ENCODE measurements at regions not wholly inside any gene's neighbourhood (a gene's known extent, or its start where the extent isn't known, plus 50 kb on each side); places are given as distances from the start of the nearest gene placed in this dataset.

DNA sequence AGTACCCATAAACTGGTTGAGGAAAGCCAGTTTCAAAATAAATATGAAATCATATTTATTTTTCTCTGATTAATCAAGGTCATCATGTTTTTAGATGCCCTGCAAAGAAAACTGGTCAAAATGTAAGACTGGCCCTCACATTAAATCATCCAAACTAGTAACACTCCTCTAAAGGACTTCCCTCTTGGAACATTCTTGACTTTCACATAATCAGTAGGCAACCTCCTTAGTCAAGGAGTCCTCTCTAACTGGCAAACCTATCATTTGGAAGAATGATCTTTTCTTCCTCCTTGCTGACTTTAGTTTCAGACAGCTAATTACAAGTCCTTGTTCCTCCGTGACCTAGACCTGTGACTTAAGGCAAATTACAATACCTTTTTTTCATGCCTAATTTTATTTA, 82.5 kb upstream of the DCBLD2 start:
- Histone ChIP-seq H3K4me2 (ENCODE audit: low read depth, low read length, poor library complexity, severe bottlenecking) (no peak overlapping the region), H3K9me3 (ENCODE audit: insufficient read depth, low read depth, low read length) (no peaks in the 10 kb centered on the region), H3K4me3 (ENCODE audit: low read length, poor library complexity, severe bottlenecking) (no peak overlapping the region), H3F3A (ENCODE audit: low read depth) (no peaks in the 10 kb centered on the region), H3K79me2 (ENCODE audit: insufficient read depth, low read length) (no peaks in the 10 kb centered on the region), H4K20me1 (ENCODE audit: insufficient read depth, low read length, poor library complexity, severe bottlenecking) (no peaks in the 10 kb centered on the region), H3K4me1 (ENCODE audit: insufficient read depth, low read length, poor library complexity, severe bottlenecking) (no peaks in the 10 kb centered on the region), H3K27me3 (ENCODE audit: insufficient read depth, low read length, poor library complexity, severe bottlenecking) (no peaks in the 10 kb centered on the region), H2AFZ (ENCODE audit: low read length) (no peak overlapping the region), H3K9ac (ENCODE audit: low read depth, low read length, poor library complexity, severe bottlenecking) (no peak overlapping the region), H3K36me3 (ENCODE audit: insufficient read depth, low read length) (no peaks in the 10 kb centered on the region), H3K9me2 (replicated peaks; ENCODE audit: low read depth, low read length) (no peaks in the 10 kb centered on the region)
- TF ChIP-seq EZH2phosphoT487 (IDR thresholded peaks at IDR 0.05; ENCODE audit: borderline replicate concordance) = no peak
- TF ChIP-seq, protein P1, sequence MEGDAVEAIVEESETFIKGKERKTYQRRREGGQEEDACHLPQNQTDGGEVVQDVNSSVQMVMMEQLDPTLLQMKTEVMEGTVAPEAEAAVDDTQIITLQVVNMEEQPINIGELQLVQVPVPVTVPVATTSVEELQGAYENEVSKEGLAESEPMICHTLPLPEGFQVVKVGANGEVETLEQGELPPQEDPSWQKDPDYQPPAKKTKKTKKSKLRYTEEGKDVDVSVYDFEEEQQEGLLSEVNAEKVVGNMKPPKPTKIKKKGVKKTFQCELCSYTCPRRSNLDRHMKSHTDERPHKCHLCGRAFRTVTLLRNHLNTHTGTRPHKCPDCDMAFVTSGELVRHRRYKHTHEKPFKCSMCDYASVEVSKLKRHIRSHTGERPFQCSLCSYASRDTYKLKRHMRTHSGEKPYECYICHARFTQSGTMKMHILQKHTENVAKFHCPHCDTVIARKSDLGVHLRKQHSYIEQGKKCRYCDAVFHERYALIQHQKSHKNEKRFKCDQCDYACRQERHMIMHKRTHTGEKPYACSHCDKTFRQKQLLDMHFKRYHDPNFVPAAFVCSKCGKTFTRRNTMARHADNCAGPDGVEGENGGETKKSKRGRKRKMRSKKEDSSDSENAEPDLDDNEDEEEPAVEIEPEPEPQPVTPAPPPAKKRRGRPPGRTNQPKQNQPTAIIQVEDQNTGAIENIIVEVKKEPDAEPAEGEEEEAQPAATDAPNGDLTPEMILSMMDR (conservative IDR thresholded peaks at IDR 0.05; ENCODE audit: low read length) = no peak

DNA sequence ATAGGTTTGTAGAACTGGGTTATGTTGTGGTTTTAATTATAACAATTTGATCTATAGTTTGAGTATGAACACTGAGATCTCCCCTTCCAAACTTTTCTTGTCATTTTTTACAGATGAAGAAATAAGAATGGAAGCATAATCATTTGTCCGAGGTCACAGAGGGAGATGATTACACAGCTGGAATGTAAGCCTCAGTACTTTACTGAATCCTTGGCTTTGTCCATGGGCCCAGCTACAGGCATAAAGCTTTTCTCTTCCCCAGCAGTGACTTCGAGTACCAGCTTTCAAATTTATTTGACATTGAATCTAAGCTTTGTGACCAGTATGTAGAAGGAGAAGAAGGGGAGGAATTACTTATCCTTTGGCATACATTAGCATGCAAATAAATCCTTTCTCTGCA, 80.9 kb upstream of the DCBLD2 start:
- TF ChIP-seq, protein P1 (conservative IDR thresholded peaks at IDR 0.05; ENCODE audit: low read length) = no peak
- TF ChIP-seq EZH2phosphoT487 (IDR thresholded peaks at IDR 0.05; ENCODE audit: borderline replicate concordance) = no peak

DNA sequence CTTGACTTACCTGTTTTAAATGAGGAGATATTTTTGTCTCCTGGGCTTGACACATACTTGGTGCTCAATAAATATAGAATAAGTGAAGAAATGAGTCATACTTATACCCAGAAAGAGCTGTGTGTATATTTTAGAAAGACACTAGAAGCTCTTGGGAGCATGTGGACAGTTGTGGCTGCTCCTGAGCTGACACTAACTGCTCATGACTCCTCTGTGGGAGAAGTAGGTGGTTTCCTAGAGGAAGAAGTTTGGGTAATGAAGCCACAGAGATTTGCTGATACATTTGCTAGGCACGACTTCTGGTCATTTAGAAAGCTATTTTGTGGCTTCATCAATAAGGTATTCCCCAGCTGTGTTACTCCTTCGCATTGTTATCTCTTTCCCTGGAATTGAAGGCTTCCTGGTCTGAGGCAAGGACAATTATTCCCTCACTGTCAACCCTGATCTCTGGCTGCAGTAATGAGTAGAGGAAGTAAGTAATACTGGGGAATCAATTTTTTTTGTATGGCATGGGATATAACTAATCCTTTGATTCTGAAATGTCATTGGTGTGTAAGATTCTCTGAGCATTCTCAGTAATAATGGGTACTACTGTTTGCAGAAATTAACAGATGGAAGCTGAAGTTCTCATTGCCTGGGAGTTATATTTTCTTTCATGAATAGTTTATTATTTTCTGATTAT, 79.6 kb upstream of the DCBLD2 start:
- Histone ChIP-seq H3K79me2 (ENCODE audit: insufficient read depth, low read length) (no peaks in the 10 kb centered on the region), H4K20me1 (ENCODE audit: insufficient read depth, low read length, poor library complexity, severe bottlenecking) (no peaks in the 10 kb centered on the region), H3K4me1 (ENCODE audit: insufficient read depth, low read length, poor library complexity, severe bottlenecking) (no peaks in the 10 kb centered on the region), H3K4me2 (ENCODE audit: low read depth, low read length, poor library complexity, severe bottlenecking) (no peak overlapping the region), H2AFZ (ENCODE audit: low read length) (no peak overlapping the region), H3K9ac (ENCODE audit: low read depth, low read length, poor library complexity, severe bottlenecking) (no peak overlapping the region), H3K4me3 (ENCODE audit: low read length, poor library complexity, severe bottlenecking) (no peak overlapping the region), H3K9me3 (ENCODE audit: insufficient read depth, low read depth, low read length) (no peaks in the 10 kb centered on the region), H3K27me3 (ENCODE audit: insufficient read depth, low read length, poor library complexity, severe bottlenecking) (no peaks in the 10 kb centered on the region), H3F3A (ENCODE audit: low read depth) (no peaks in the 10 kb centered on the region), H3K9me2 (replicated peaks; ENCODE audit: low read depth, low read length) (no peaks in the 10 kb centered on the region), H3K36me3 (ENCODE audit: insufficient read depth, low read length) (no peaks in the 10 kb centered on the region)
- TF ChIP-seq, protein P1 (conservative IDR thresholded peaks at IDR 0.05; ENCODE audit: low read length) = no peak
- TF ChIP-seq EZH2phosphoT487 (IDR thresholded peaks at IDR 0.05; ENCODE audit: borderline replicate concordance) = no peak

More for the DNA sequence above, 80.9 kb upstream of the DCBLD2 start:
- Histone ChIP-seq H3K27me3 (ENCODE audit: insufficient read depth, low read length, poor library complexity, severe bottlenecking) (no peaks in the 10 kb centered on the region), H3K9me2 (replicated peaks; ENCODE audit: low read depth, low read length) (no peaks in the 10 kb centered on the region), H3K79me2 (ENCODE audit: insufficient read depth, low read length) (no peaks in the 10 kb centered on the region), H3K4me3 (ENCODE audit: low read length, poor library complexity, severe bottlenecking) (no peak overlapping the region), H3F3A (ENCODE audit: low read depth) (no peaks in the 10 kb centered on the region), H3K4me2 (ENCODE audit: low read depth, low read length, poor library complexity, severe bottlenecking) (no peak overlapping the region), H3K9ac (ENCODE audit: low read depth, low read length, poor library complexity, severe bottlenecking) (no peak overlapping the region), H4K20me1 (ENCODE audit: insufficient read depth, low read length, poor library complexity, severe bottlenecking) (no peaks in the 10 kb centered on the region), H3K4me1 (ENCODE audit: insufficient read depth, low read length, poor library complexity, severe bottlenecking) (no peaks in the 10 kb centered on the region), H3K9me3 (ENCODE audit: insufficient read depth, low read depth, low read length) (no peaks in the 10 kb centered on the region), H3K36me3 (ENCODE audit: insufficient read depth, low read length) (no peaks in the 10 kb centered on the region), H2AFZ (ENCODE audit: low read length) (no peak overlapping the region)
